CD14-positive monocyte (primary cell): ENCODE measurements at regions not wholly inside any gene's neighbourhood (a gene's known extent, or its start where the extent isn't known, plus 50 kb on each side); places are given as distances from the start of the nearest gene placed in this dataset.

ENCODE experiments used
- DNase-seq, 3 donors: peaks; one replicate each; pipeline ENCODE4 v3.0.0-alpha.2; 2011 to 2022
- H2AFZ ChIP-seq: 2 replicates; pipeline ENCODE4 v1.6.0; 2012; ENCODE audit warnings: mild to moderate bottlenecking, low read depth, low read length, inconsistent platforms; ENCODE audit not compliant: insufficient read depth, poor library complexity, severe bottlenecking
- H3K27ac ChIP-seq, 2 donors: 1 replicate in 1 of 2; 2 replicates in 1 of 2; pipeline ENCODE4 v1.5.1; 2012 to 2013; ENCODE audit warnings: low read length in 2 of 2, control low read depth in 1 of 2, inconsistent platforms in 1 of 2, low read depth in 1 of 2, mild to moderate bottlenecking in 1 of 2
- H3K27me3 ChIP-seq, 2 donors: one replicate each; pipeline versions ENCODE4 v1.6.0 to v1.6.1; 2011 to 2013; ENCODE audit warnings: low read length in 2 of 2; ENCODE audit not compliant: control insufficient read depth in 2 of 2, insufficient read depth in 2 of 2
- H3K36me3 ChIP-seq, 2 donors: replicated peaks in 1 of 2; 1 replicate in 1 of 2; 2 replicates in 1 of 2; pipeline versions ENCODE4 v1.5.1 to v1.6.1; 2012 to 2013; ENCODE audit warnings: low read length in 2 of 2, control low read depth in 1 of 2, inconsistent platforms in 1 of 2, mild to moderate bottlenecking in 1 of 2; ENCODE audit not compliant: insufficient read depth in 2 of 2, control insufficient read depth in 1 of 2
- H3K4me1 ChIP-seq, 2 donors: 1 replicate in 1 of 2; 2 replicates in 1 of 2; pipeline versions ENCODE4 v1.5.1 to v1.6.1; 2012 to 2013; ENCODE audit warnings: low read length in 2 of 2, control low read depth in 1 of 2, inconsistent platforms in 1 of 2, mild to moderate bottlenecking in 1 of 2, moderate library complexity in 1 of 2; ENCODE audit not compliant: insufficient read depth in 2 of 2, control insufficient read depth in 1 of 2
- H3K4me2 ChIP-seq: replicated peaks from 2 replicates; pipeline ENCODE3; 2012; ENCODE audit warnings: low read length, moderate library complexity, mild to moderate bottlenecking; ENCODE audit not compliant: poor library complexity, severe bottlenecking; ENCODE audit errors: extremely low read depth
- H3K4me3 ChIP-seq, 3 experiments: fragments of 200-600 bp in 1 of 3; sonication (generic) in 1 of 3; replicated peaks in 1 of 3; 1 replicate in 2 of 3; 2 replicates in 1 of 3; pipeline ENCODE4 v1.5.1; 2011 to 2013; ENCODE audit warnings: low read length in 3 of 3, mild to moderate bottlenecking in 3 of 3, control low read depth in 2 of 3, low read depth in 2 of 3, inconsistent platforms in 1 of 3, moderate library complexity in 1 of 3
- H3K79me2 ChIP-seq: 2 replicates; pipeline ENCODE4 v1.6.0; 2012; ENCODE audit warnings: mild to moderate bottlenecking, control low read depth, inconsistent platforms, low read length, moderate library complexity; ENCODE audit not compliant: insufficient read depth
- H3K9ac ChIP-seq: 2 replicates; pipeline ENCODE4 v1.6.0; 2017; ENCODE audit warnings: low read length, mild to moderate bottlenecking; ENCODE audit not compliant: insufficient read depth, poor library complexity, severe bottlenecking
- H3K9me3 ChIP-seq, 2 donors: replicated peaks in 1 of 2; 1 replicate in 1 of 2; 2 replicates in 1 of 2; pipeline versions ENCODE4 v1.5.1 to v1.6.1; 2012 to 2013; ENCODE audit warnings: low read length in 2 of 2, control low read depth in 1 of 2; ENCODE audit not compliant: control insufficient read depth in 1 of 2, insufficient read depth in 1 of 2
- H4K20me1 ChIP-seq: 2 replicates; pipeline ENCODE4 v1.6.0; 2012; ENCODE audit warnings: mild to moderate bottlenecking, low read length, control low read depth, moderate library complexity; ENCODE audit not compliant: insufficient read depth
- H3K27ac Mint-ChIP-seq, 7 donors: one replicate each; pipeline ENCODE4 v1.8.0; 2020; ENCODE audit warnings: mild to moderate bottlenecking in 7 of 7, mixed read lengths in 7 of 7, moderate library complexity in 6 of 7, inconsistent platforms in 2 of 7
- H3K27me3 Mint-ChIP-seq, 3 donors: one replicate each; pipeline ENCODE4 v1.8.0; 2021 to 2022; ENCODE audit warnings: low read depth in 3 of 3, mild to moderate bottlenecking in 3 of 3, mixed read lengths in 3 of 3, moderate library complexity in 3 of 3, inconsistent platforms in 1 of 3
- H3K36me3 Mint-ChIP-seq, 2 donors: one replicate each; pipeline ENCODE4 v1.8.0; 2020; ENCODE audit warnings: mixed read lengths in 2 of 2, inconsistent platforms in 1 of 2, mild to moderate bottlenecking in 1 of 2
- H3K4me1 Mint-ChIP-seq: one replicate; pipeline ENCODE4 v1.8.0; 2020; ENCODE audit warnings: mild to moderate bottlenecking, mixed read lengths
- H3K4me3 Mint-ChIP-seq, 2 donors: one replicate each; pipeline ENCODE4 v1.8.0; 2020; ENCODE audit warnings: mild to moderate bottlenecking in 2 of 2, mixed read lengths in 2 of 2, moderate library complexity in 1 of 2
- H3K9me3 Mint-ChIP-seq, 7 donors: one replicate each; pipeline ENCODE4 v1.8.0; 2020 to 2022; ENCODE audit warnings: mixed read lengths in 7 of 7, mild to moderate bottlenecking in 6 of 7, moderate library complexity in 6 of 7, inconsistent platforms in 2 of 7
- CTCF ChIP-seq: fragments of 200-600 bp; IDR thresholded peaks from one replicate; pipeline ENCODE4 v1.8.0; 2022; ENCODE audit warnings: antibody characterized with exemption, mild to moderate bottlenecking
- WGBS: methylation state at CpG from one replicate; pipeline ENCODE4 v1.1.5; 2013; ENCODE audit warnings: missing lambda C conversion rate; ENCODE audit not compliant: insufficient coverage; 5-methylcytosine and 5-hydroxymethylcytosine counted together
- intact Hi-C, 2 donors: fragments of 100-400 bp; cut with micrococcal nuclease; formaldehyde crosslinking; loops; one replicate each; pipeline versions ENCODE4 v1.15.0 to v1.15.1; 2023

DNA sequence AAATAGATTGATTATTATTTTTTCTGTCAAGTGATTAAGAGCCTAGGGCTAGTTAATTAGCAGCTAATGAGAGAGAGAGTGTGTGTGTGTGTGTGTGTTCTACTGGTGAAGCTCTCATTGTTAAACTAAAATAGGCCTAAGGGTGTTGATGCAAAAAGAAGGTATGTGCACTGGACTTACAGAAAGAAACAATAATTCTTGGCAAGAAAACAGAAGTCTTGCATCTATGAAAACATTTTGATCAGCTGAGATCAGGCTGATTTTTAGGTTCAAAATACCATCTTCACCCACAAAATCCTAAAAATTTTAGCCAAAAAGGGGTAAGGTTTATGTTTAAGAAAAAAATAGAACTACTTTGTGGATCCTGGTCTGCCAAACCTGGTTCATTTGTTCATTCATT, 106.5 kb downstream of the POSTN start:
- H3K36me3 ChIP-seq, result no peaks in the 10 kb centered on the region
- H2AFZ ChIP-seq, result no peak overlapping the region
- Mint-ChIP-seq H3K36me3 (no peaks in the 10 kb centered on the region), H3K27me3 (no peaks in the 10 kb centered on the region), H3K9me3 (peaks cover 0 to 11% (median 4%) of the 10 kb centered on the region in 7 donors), H3K27ac (no peak overlapping the region), H3K4me1 (no peaks in the 10 kb centered on the region), H3K4me3 (no peak overlapping the region)
- no peak overlapping the region for H3K4me3 ChIP-seq
- intact Hi-C loops, result no loop called here
- H3K9ac ChIP-seq, result no peak overlapping the region
- no peak for TF ChIP-seq CTCF
- no peaks in the 10 kb centered on the region for H3K27me3 ChIP-seq
- DNase-seq, result no peak
- no peak overlapping the region for H3K27ac ChIP-seq
- no peak overlapping the region for H3K4me2 ChIP-seq
- H3K9me3 ChIP-seq, result no peaks in the 10 kb centered on the region
- H3K4me1 ChIP-seq, result no peaks in the 10 kb centered on the region
- H4K20me1 ChIP-seq, result no peaks in the 10 kb centered on the region
- H3K79me2 ChIP-seq, result no peaks in the 10 kb centered on the region

DNA sequence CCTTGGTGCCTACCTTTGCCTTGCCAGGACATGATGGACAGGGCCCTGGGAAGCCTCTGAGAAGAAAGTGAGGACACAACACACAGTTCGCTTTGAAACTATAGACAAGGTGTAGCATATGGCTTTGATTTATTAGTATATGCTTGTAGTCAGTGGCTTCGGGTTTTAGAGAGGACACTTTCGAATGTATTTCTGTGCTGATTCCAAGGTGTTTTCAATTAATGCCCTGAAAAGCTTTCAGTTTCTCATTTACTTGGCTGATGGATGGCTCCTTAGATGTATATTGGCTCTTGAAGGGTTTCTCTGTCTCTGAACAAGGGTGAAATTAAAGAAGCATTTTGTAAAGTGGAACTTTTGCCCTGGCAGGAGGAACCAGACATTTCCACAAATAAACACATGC, 106.9 kb downstream of the POSTN start:
- DNase-seq, result no peak
- Mint-ChIP-seq H3K27ac (no peak overlapping the region), H3K4me3 (no peak overlapping the region), H3K9me3 (peaks cover 0 to 13% (median 4%) of the 10 kb centered on the region in 7 donors), H3K4me1 (no peaks in the 10 kb centered on the region), H3K27me3 (no peaks in the 10 kb centered on the region), H3K36me3 (no peaks in the 10 kb centered on the region)
- Histone ChIP-seq H3K9ac (no peak overlapping the region), H3K4me2 (no peak overlapping the region), H4K20me1 (no peaks in the 10 kb centered on the region), H2AFZ (no peak overlapping the region), H3K79me2 (no peaks in the 10 kb centered on the region), H3K9me3 (no peaks in the 10 kb centered on the region), H3K27me3 (no peaks in the 10 kb centered on the region), H3K4me3 (no peak overlapping the region), H3K4me1 (no peaks in the 10 kb centered on the region), H3K36me3 (no peaks in the 10 kb centered on the region), H3K27ac (no peak overlapping the region)
- WGBS, result 86% methylated on average over 3 of the region's 3 CpGs
- intact Hi-C loops, result no loop called here
- no peak for TF ChIP-seq CTCF
